ENCODE measurements at regions not wholly inside any gene's neighbourhood (a gene's known extent, or its start where the extent isn't known, plus 50 kb on each side); places are given as distances from the start of the nearest gene placed in this dataset.

DNA sequence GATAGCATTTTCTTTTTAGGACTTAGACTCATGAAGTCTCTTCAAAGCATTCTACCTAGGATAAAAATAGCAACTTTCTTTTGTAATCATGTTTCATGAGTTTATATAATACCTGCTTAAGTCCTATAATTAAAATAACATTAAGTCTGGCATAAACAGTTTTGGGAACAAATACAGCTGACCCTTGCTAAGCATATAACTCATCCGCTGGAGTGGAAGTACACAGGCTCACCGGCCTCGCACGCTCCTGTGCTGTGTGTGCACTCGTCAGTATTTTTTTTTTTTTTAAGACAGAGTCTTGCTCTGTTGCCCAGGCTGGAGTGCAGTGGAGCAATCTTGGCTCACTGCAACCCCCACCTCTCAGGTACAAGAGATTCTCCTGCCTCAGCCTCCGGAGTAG lies 221.8 kb downstream of the ADAMTS15 start:
- TF ChIP-seq, protein P1, sequence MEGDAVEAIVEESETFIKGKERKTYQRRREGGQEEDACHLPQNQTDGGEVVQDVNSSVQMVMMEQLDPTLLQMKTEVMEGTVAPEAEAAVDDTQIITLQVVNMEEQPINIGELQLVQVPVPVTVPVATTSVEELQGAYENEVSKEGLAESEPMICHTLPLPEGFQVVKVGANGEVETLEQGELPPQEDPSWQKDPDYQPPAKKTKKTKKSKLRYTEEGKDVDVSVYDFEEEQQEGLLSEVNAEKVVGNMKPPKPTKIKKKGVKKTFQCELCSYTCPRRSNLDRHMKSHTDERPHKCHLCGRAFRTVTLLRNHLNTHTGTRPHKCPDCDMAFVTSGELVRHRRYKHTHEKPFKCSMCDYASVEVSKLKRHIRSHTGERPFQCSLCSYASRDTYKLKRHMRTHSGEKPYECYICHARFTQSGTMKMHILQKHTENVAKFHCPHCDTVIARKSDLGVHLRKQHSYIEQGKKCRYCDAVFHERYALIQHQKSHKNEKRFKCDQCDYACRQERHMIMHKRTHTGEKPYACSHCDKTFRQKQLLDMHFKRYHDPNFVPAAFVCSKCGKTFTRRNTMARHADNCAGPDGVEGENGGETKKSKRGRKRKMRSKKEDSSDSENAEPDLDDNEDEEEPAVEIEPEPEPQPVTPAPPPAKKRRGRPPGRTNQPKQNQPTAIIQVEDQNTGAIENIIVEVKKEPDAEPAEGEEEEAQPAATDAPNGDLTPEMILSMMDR (IDR thresholded peaks at IDR 0.05; ENCODE audit: borderline replicate concordance, extremely low read depth, low read length, poor library complexity, severe bottlenecking) = no peak
- no peak for TF ChIP-seq EZH2 (IDR thresholded peaks at IDR 0.05; ENCODE audit: borderline replicate concordance, low read depth, low read length, severe bottlenecking)
